ENCODE measurements at regions not wholly inside any gene's neighbourhood (a gene's known extent, or its start where the extent isn't known, plus 50 kb on each side); places are given as distances from the start of the nearest gene placed in this dataset.
"Not testable (repeated sequence)": the region's sequence is repeated elsewhere in the genome, so short reads cannot be mapped to it uniquely, and the experiment has no call there.

DNA sequence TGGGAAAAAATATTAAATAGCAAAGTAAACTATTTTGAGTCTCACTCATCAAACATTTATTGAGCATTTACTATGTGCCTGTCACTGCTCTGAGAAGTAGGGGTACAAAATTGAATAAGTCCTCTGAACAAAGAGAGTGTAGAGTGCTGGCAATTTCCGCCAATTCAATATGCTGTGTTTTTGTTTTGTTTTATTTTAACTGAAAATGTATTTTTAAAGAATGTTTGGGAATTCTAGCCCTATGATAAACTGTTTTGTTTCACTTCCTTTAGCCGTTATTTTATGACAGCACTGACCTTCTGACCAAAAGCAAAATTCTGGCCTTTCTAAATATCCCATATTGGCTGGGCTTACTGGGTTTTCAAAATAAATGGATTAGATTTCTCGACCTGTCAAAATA is 64.7 kb upstream of the LMO2 start:
- DNase-seq (no peak), ATAC-seq (replicated peaks in 1 of 2) (no peak)
- no peaks in the 10 kb centered on the region for H3K4me1 Mint-ChIP-seq (ENCODE audit: low read depth)
- H3K9me3 Mint-ChIP-seq = no peaks in the 10 kb centered on the region
- peaks cover 18% of the 10 kb centered on the region for H3K27me3 Mint-ChIP-seq (ENCODE audit: low read depth)
- no peaks in the 10 kb centered on the region for H3K36me3 Mint-ChIP-seq (ENCODE audit: insufficient read depth in 2 of 2)
- H3K4me3 Mint-ChIP-seq = no peak overlapping the region
- H3K27ac Mint-ChIP-seq = no peak overlapping the region

DNA sequence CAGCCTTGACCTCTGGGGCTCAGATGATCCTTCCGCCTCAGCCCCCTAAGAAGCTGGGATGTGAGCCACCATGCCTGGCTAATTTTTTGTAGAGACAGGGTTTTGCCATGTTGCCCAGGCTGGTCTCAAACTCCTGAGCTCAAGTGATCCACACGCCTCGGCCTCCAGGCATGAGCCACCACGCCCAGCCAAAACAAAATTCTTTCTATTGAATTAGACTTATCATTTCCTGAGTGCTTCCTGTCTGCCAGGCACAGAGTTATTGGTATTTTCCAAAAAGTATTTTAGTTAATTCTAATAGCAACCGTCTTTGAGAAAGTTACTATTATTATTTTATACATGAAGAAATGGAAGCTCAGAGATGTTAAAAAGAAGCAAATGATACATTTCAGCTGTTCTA is 61.4 kb upstream of the LMO2 start:
- DNase-seq (no peak), ATAC-seq (replicated peaks in 1 of 2) (no peak)
- no peaks in the 10 kb centered on the region for H3K36me3 Mint-ChIP-seq (ENCODE audit: insufficient read depth in 2 of 2)
- peaks cover 24% of the 10 kb centered on the region for H3K27me3 Mint-ChIP-seq (ENCODE audit: low read depth)
- no peaks in the 10 kb centered on the region for H3K4me1 Mint-ChIP-seq (ENCODE audit: low read depth)
- H3K27ac Mint-ChIP-seq = no peak overlapping the region
- H3K9me3 Mint-ChIP-seq = no peaks in the 10 kb centered on the region
- no peak overlapping the region for H3K4me3 Mint-ChIP-seq

GRCh38 chr11:33952805-33953204 is 60.9 kb upstream of the LMO2 start:
- peaks cover 24% of the 10 kb centered on the region for H3K27me3 Mint-ChIP-seq (ENCODE audit: low read depth)
- H3K36me3 Mint-ChIP-seq (ENCODE audit: insufficient read depth in 2 of 2) = no peaks in the 10 kb centered on the region
- DNase-seq (no peak), ATAC-seq (replicated peaks in 1 of 2) (no peak)
- H3K9me3 Mint-ChIP-seq = no peaks in the 10 kb centered on the region
- H3K4me3 Mint-ChIP-seq = no peak overlapping the region
- no peak overlapping the region for H3K27ac Mint-ChIP-seq
- H3K4me1 Mint-ChIP-seq (ENCODE audit: low read depth) = no peaks in the 10 kb centered on the region

DNA sequence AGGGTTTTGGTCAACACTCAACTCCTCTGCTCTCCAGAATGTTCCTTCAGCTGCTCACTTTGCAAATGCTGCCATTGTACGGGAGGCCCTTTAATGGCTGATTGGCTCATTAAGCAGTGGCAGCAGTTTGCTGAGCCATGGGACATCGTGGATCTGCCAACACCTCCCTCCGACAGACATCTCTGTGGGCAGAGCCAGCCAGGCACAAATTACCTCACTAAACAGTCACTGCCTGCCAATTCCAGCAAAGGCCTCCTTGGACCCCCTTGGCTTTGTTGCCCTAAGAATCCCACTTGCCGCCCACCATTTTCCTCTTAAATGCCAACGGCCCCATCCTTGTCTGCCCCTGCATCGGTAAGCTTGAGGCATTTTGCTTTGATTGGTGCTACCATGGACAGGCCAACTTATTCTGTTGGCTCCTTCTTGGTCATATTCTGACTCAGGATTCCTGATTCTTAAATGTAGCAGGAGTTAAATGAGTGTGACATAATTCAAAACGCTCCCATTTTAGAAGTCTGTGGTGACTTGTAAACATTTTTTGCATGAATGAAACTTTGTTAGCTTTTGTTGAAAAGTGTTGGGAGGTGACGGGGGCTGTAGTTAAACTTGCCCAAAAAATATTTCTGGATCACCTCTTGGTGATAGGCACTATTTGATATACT is 57.5 kb upstream of the LMO2 start:
- no peaks in the 10 kb centered on the region for H3K36me3 Mint-ChIP-seq (ENCODE audit: insufficient read depth in 2 of 2)
- no peak overlapping the region for H3K27ac Mint-ChIP-seq
- DNase-seq = no peak
- no peaks in the 10 kb centered on the region for H3K4me1 Mint-ChIP-seq (ENCODE audit: low read depth)
- no peaks in the 10 kb centered on the region for H3K9me3 Mint-ChIP-seq
- H3K4me3 Mint-ChIP-seq = no peak overlapping the region
- peaks cover 10% of the 10 kb centered on the region for H3K27me3 Mint-ChIP-seq (ENCODE audit: low read depth)
- ATAC-seq (replicated peaks in 1 of 2) = no peak

- H3K4me3 Mint-ChIP-seq = no peak overlapping the region
- ATAC-seq (replicated peaks in 1 of 2) = no peak
- H3K9me3 Mint-ChIP-seq = no peaks in the 10 kb centered on the region
- peaks cover 6% of the 10 kb centered on the region for H3K27me3 Mint-ChIP-seq (ENCODE audit: low read depth)
- no peaks in the 10 kb centered on the region for H3K4me1 Mint-ChIP-seq (ENCODE audit: low read depth)
- DNase-seq = no peak
- H3K27ac Mint-ChIP-seq = no peak overlapping the region
- no peaks in the 10 kb centered on the region for H3K36me3 Mint-ChIP-seq (ENCODE audit: insufficient read depth in 2 of 2)
Observed at GRCh38 chr11:33948494-33948893, 56.6 kb upstream of the LMO2 start.

GRCh38 chr11:33947918-33948317 is 56.0 kb upstream of the LMO2 start:
- not testable (repeated sequence) for H3K9me3 Mint-ChIP-seq; H3K4me3 Mint-ChIP-seq; H3K27ac Mint-ChIP-seq; DNase-seq; H3K4me1 Mint-ChIP-seq (ENCODE audit: low read depth); H3K27me3 Mint-ChIP-seq (ENCODE audit: low read depth); H3K36me3 Mint-ChIP-seq (ENCODE audit: insufficient read depth in 2 of 2); ATAC-seq (replicated peaks in 1 of 2)

- Mint-ChIP-seq H3K4me1 (ENCODE audit: low read depth) (no peaks in the 10 kb centered on the region), H3K27me3 (ENCODE audit: low read depth) (peaks cover 6% of the 10 kb centered on the region), H3K4me3 (no peak overlapping the region), H3K27ac (no peak overlapping the region), H3K9me3 (no peaks in the 10 kb centered on the region), H3K36me3 (ENCODE audit: insufficient read depth in 2 of 2) (no peaks in the 10 kb centered on the region)
- DNase-seq = no peak
- no peak for ATAC-seq (replicated peaks in 1 of 2)
Observed at GRCh38 chr11:33946930-33947329, 55.1 kb upstream of the LMO2 start.

GRCh38 chr11:33945481-33946268 is 53.8 kb upstream of the LMO2 start:
- no peak for ATAC-seq (replicated peaks in 1 of 2)
- H3K36me3 Mint-ChIP-seq (ENCODE audit: insufficient read depth in 2 of 2) = no peaks in the 10 kb centered on the region
- no peak overlapping the region for H3K4me3 Mint-ChIP-seq
- no peaks in the 10 kb centered on the region for H3K4me1 Mint-ChIP-seq (ENCODE audit: low read depth)
- H3K9me3 Mint-ChIP-seq = no peaks in the 10 kb centered on the region
- peaks cover 6% of the 10 kb centered on the region for H3K27me3 Mint-ChIP-seq (ENCODE audit: low read depth)
- DNase-seq = no peak
- no peak overlapping the region for H3K27ac Mint-ChIP-seq

- no peak for ATAC-seq (replicated peaks in 1 of 2)
- peaks cover 6% of the 10 kb centered on the region for H3K27me3 Mint-ChIP-seq (ENCODE audit: low read depth)
Observed at GRCh38 chr11:33944693-33945424, 53.0 kb upstream of the LMO2 start.

GRCh38 chr11:33944345-33944692 is 52.4 kb upstream of the LMO2 start:
- no peak overlapping the region for H3K4me3 Mint-ChIP-seq
- DNase-seq = no peak
- no peaks in the 10 kb centered on the region for H3K4me1 Mint-ChIP-seq (ENCODE audit: low read depth)
- ATAC-seq (replicated peaks in 1 of 2) = no peak
- H3K9me3 Mint-ChIP-seq = no peaks in the 10 kb centered on the region
- H3K27me3 Mint-ChIP-seq (ENCODE audit: low read depth) = peaks cover 6% of the 10 kb centered on the region
- no peaks in the 10 kb centered on the region for H3K36me3 Mint-ChIP-seq (ENCODE audit: insufficient read depth in 2 of 2)
- H3K27ac Mint-ChIP-seq = no peak overlapping the region

More at GRCh38 chr11:33944693-33945424, 53.0 kb upstream of the LMO2 start:
- H3K9me3 Mint-ChIP-seq = no peaks in the 10 kb centered on the region
- DNase-seq = no peak
- no peak overlapping the region for H3K4me3 Mint-ChIP-seq
- no peaks in the 10 kb centered on the region for H3K36me3 Mint-ChIP-seq (ENCODE audit: insufficient read depth in 2 of 2)
- H3K27ac Mint-ChIP-seq = no peak overlapping the region
- H3K4me1 Mint-ChIP-seq (ENCODE audit: low read depth) = no peaks in the 10 kb centered on the region

- H3K27ac Mint-ChIP-seq = no peak overlapping the region
- H3K27me3 Mint-ChIP-seq (ENCODE audit: low read depth) = peaks cover 3% of the 10 kb centered on the region
- H3K4me3 Mint-ChIP-seq = no peak overlapping the region
- DNase-seq = no peak
- no peaks in the 10 kb centered on the region for H3K4me1 Mint-ChIP-seq (ENCODE audit: low read depth)
- no peaks in the 10 kb centered on the region for H3K36me3 Mint-ChIP-seq (ENCODE audit: insufficient read depth in 2 of 2)
- H3K9me3 Mint-ChIP-seq = no peaks in the 10 kb centered on the region
- ATAC-seq (replicated peaks in 1 of 2) = no peak
Observed at GRCh38 chr11:33942954-33943353, 51.1 kb upstream of the LMO2 start.

DNA sequence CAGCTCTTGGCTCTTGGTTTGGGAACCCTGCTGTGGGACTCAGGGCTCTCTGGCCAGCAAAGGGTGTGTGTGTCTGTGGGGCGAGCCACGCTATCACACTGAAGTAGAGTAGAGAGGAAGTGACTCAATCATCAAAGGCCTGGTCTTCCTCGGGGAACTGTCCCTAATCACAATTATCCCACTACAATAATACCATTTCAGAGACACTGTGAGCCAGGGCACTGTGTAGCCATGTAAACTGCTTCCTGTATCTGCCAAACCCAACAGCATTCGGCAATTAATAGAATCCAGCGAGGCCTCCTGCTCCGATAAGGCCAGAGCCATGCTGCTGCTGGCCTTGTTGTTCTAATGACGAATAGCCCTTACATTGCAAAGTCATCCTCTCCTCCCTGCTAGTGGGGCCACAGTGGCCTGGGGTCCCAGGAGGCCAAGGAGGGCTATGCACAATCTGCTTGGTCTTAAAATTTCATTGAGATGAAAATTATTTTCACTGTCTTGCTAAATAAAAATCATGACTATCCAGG is 49.8 kb upstream of the LMO2 start:
- Mint-ChIP-seq H3K4me3 (no peak overlapping the region), H3K36me3 (ENCODE audit: insufficient read depth in 2 of 2) (no peaks in the 10 kb centered on the region), H3K27me3 (ENCODE audit: low read depth) (peaks cover 9% of the 10 kb centered on the region)

More for the DNA sequence above, 49.8 kb upstream of the LMO2 start:
- Mint-ChIP-seq H3K27ac (no peak overlapping the region), H3K9me3 (no peaks in the 10 kb centered on the region), H3K4me1 (ENCODE audit: low read depth) (no peaks in the 10 kb centered on the region)
- DNase-seq = no peak
- no peak for ATAC-seq (replicated peaks in 1 of 2)

Data from activated T-cell treated with anti-CD3 and anti-CD28 coated beads, Interleukin-2, amount 50 U/mL, for 72 hours (primary cell).